Ovary (tissue), 3 donors: ENCODE measurements at regions not wholly inside any gene's neighbourhood (a gene's known extent, or its start where the extent isn't known, plus 50 kb on each side); places are given as distances from the start of the nearest gene placed in this dataset.
"Not testable (repeated sequence)": the region's sequence is repeated elsewhere in the genome, so short reads cannot be mapped to it uniquely, and the experiment has no call there.

Experiments
- CTCF ChIP-seq, 3 donors: fragments of 450-650 bp in 2 of 3; fragments of 200-600 bp in 1 of 3; IDR thresholded peaks; one replicate each; pipeline versions ENCODE4 v1.5.1 to v1.8.0; 2016 to 2022; ENCODE audit warnings: antibody characterized with exemption in 3 of 3, mild to moderate bottlenecking in 1 of 3
- EP300 ChIP-seq: sonication (generic); formaldehyde crosslinking; IDR thresholded peaks from one replicate; pipeline ENCODE4 v1.6.1; 2017; ENCODE audit warnings: antibody characterized with exemption
- POLR2A ChIP-seq: fragments of 450-650 bp; IDR thresholded peaks from one replicate; pipeline ENCODE4 v1.6.1; 2017; ENCODE audit warnings: antibody characterized with exemption, mild to moderate bottlenecking, moderate library complexity
- donor health status: DM: no; HTN: no; CAD: no.

GRCh38 chr13:81146576-81146975 lies 805.6 kb upstream of the SPRY2 start:
- not testable (repeated sequence) for TF ChIP-seq CTCF (IDR thresholded peaks at IDR 0.05); POLR2A; EP300
